ENCODE measurements at regions not wholly inside any gene's neighbourhood (a gene's known extent, or its start where the extent isn't known, plus 50 kb on each side); places are given as distances from the start of the nearest gene placed in this dataset.

- H3K4me1 ChIP-seq, result peaks cover 28% of the 10 kb centered on the region
- no peak for TF ChIP-seq CTCF (IDR thresholded peaks at IDR 0.05; ENCODE audit: borderline replicate concordance)
- intact Hi-C loops (cut with micrococcal nuclease), result no loop called here
- H3K4me3 ChIP-seq, result no peak overlapping the region
- peaks cover 73% of the 10 kb centered on the region for H3K27me3 ChIP-seq (ENCODE audit: low read depth)
- no peak overlapping the region for H3K27ac ChIP-seq (replicated peaks)
- no peaks in the 10 kb centered on the region for H3K9me3 ChIP-seq (replicated peaks)
- DNase-seq, result no peak
- no peaks in the 10 kb centered on the region for H3K36me3 ChIP-seq
Measured at GRCh38 chr9:29211003-29211579, 1637.8 kb upstream of the C9orf72 start.

GRCh38 chr9:29211580-29212396 is 1638.5 kb upstream of the C9orf72 start:
- Histone ChIP-seq H3K9me3 (replicated peaks) (no peaks in the 10 kb centered on the region), H3K27ac (replicated peaks) (no peak overlapping the region), H3K4me1 (peaks cover 28% of the 10 kb centered on the region), H3K27me3 (ENCODE audit: low read depth) (peaks cover 80% of the 10 kb centered on the region), H3K36me3 (no peaks in the 10 kb centered on the region), H3K4me3 (peak overlapping the region; percentile 56)
- peak; percentile 68 for TF ChIP-seq CTCF (IDR thresholded peaks at IDR 0.05; ENCODE audit: borderline replicate concordance)
- intact Hi-C loops (cut with micrococcal nuclease), result no loop called here
- no peak for DNase-seq

- Histone ChIP-seq H3K27ac (replicated peaks) (no peak overlapping the region), H3K36me3 (no peaks in the 10 kb centered on the region), H3K4me1 (peaks cover 28% of the 10 kb centered on the region), H3K4me3 (peak overlapping the region; percentile 56), H3K9me3 (replicated peaks) (no peaks in the 10 kb centered on the region), H3K27me3 (ENCODE audit: low read depth) (peaks cover 89% of the 10 kb centered on the region)
- DNase-seq, result no peak
- peak; percentile 20 for TF ChIP-seq CTCF (IDR thresholded peaks at IDR 0.05; ENCODE audit: borderline replicate concordance)
- intact Hi-C loops (cut with micrococcal nuclease), result no loop called here
Measured at GRCh38 chr9:29212397-29213387, 1639.4 kb upstream of the C9orf72 start.

- peak within 1 kb of the TSS; percentile 56 for H3K4me3 ChIP-seq
- H3K9me3 ChIP-seq (replicated peaks), result no peaks in the 10 kb centered on the region
- no peaks in the 10 kb centered on the region for H3K36me3 ChIP-seq
- H3K27ac ChIP-seq (replicated peaks), result no peak within 1 kb of the TSS
- DNase-seq, result no peak
- no peak for TF ChIP-seq CTCF (IDR thresholded peaks at IDR 0.05; ENCODE audit: borderline replicate concordance)
- peaks cover 28% of the 10 kb centered on the region for H3K4me1 ChIP-seq
- intact Hi-C loops (cut with micrococcal nuclease), result no loop called here
- peaks cover 94% of the 10 kb centered on the region for H3K27me3 ChIP-seq (ENCODE audit: low read depth)
Measured at GRCh38 chr9:29213417-29214153, 1640.3 kb upstream of the C9orf72 start, which contains the start of gene LINGO2. Gene LINGO2 (minus strand): TSS chr9:29213601.

All from left ventricle myocardium inferior (tissue), 1 donor.